ENCODE measurements at regions not wholly inside any gene's neighbourhood (a gene's known extent, or its start where the extent isn't known, plus 50 kb on each side); places are given as distances from the start of the nearest gene placed in this dataset.
A peak's percentile ranks its signal among the peaks of the same experiment; 100 is the strongest.

- TF ChIP-seq ESRRA (IDR thresholded peaks at IDR 0.05; ENCODE audit: borderline replicate concordance, low read depth), result peak; percentile 60; the same call in 1 of the 2 replicates
- TF ChIP-seq CEBPG (CRISPR knock-in tag; IDR thresholded peaks at IDR 0.05), result no peak
- TF ChIP-seq CEBPG (tag; conservative IDR thresholded peaks at IDR 0.05 in 1 of 2, IDR thresholded peaks at IDR 0.05 in 1 of 2), result 0 out of 4 replicates have a peak, but pooled peaks of 1 of the 2 experiments have one; percentile 21
- TF ChIP-seq FOXK2 (conservative IDR thresholded peaks at IDR 0.05 in 1 of 2, IDR thresholded peaks at IDR 0.05 in 1 of 2; ENCODE audit: low read depth in 2 of 2), result 0 out of 4 replicates have a peak, but pooled peaks of 1 of the 2 experiments have one; percentile 34
- TF ChIP-seq RNF2 (IDR thresholded peaks at IDR 0.05), result peak; percentile 33; the same call in 1 of the 2 replicates
- peak; percentile 32; the same call in 1 of the 2 replicates for TF ChIP-seq EP300 (IDR thresholded peaks at IDR 0.05; ENCODE audit: low read length)
- peak; percentile 90 for TF ChIP-seq FOXJ2 (tag; IDR thresholded peaks at IDR 0.05)
- peak; percentile 49; the same call in 1 of the 2 replicates for TF ChIP-seq TEAD4 (IDR thresholded peaks at IDR 0.05; ENCODE audit: low read length)
- TF ChIP-seq TEAD4 (CRISPR knock-in tag; IDR thresholded peaks at IDR 0.05; ENCODE audit: borderline replicate concordance), result no peak
- TF ChIP-seq CREB3 (tag; conservative IDR thresholded peaks at IDR 0.05; ENCODE audit: low read depth), result no peak
- TF ChIP-seq TCF3 (CRISPR knock-in tag; IDR thresholded peaks at IDR 0.05), result peak; percentile 63
- no peak for TF ChIP-seq ZBTB11 (CRISPR knock-in tag; IDR thresholded peaks at IDR 0.05)
- TF ChIP-seq SMARCC2 (IDR thresholded peaks at IDR 0.05; ENCODE audit: low read depth), result no peak
- TF ChIP-seq DPF2 (IDR thresholded peaks at IDR 0.05), result peak; percentile 29; the same call in 1 of the 2 replicates
- TF ChIP-seq RAD21 (CRISPR knock-in tag; conservative IDR thresholded peaks at IDR 0.05 in 1 of 2, IDR thresholded peaks at IDR 0.05 in 1 of 2), result peak in 1 of 2 experiments; percentile 32; a peak in 2 of 4 replicates
- TF ChIP-seq, protein P1, sequence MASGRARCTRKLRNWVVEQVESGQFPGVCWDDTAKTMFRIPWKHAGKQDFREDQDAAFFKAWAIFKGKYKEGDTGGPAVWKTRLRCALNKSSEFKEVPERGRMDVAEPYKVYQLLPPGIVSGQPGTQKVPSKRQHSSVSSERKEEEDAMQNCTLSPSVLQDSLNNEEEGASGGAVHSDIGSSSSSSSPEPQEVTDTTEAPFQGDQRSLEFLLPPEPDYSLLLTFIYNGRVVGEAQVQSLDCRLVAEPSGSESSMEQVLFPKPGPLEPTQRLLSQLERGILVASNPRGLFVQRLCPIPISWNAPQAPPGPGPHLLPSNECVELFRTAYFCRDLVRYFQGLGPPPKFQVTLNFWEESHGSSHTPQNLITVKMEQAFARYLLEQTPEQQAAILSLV (tag; IDR thresholded peaks at IDR 0.05), result no peak
- peak; percentile 60; the same call in 1 of the 2 replicates for TF ChIP-seq ZBTB1 (CRISPR knock-in tag; IDR thresholded peaks at IDR 0.05; ENCODE audit: borderline replicate concordance, low read depth)
Observed at GRCh38 chr5:56490971-56491468, 257.9 kb upstream of the ANKRD55 start (continued).

Data from K562 (cell line).